ENCODE measurements at regions not wholly inside any gene's neighbourhood (a gene's known extent, or its start where the extent isn't known, plus 50 kb on each side); places are given as distances from the start of the nearest gene placed in this dataset.

DNA sequence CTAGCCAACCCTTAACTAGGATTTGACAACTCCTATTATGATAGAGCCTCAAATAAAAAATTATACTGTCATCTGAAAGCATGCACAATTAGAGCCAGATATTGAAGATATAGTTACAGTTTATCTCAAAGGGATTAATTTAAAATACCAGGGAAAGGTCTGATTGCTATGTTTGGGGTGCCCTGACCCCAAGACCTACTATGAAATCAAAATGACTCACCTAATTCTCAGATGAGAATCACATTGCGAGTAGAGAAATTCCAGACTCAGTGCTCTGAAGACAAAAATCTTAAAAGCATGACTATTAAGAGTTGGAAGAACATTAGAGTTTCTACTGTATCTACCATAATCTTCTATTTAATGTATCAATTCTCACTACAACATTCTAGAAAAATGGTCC, 297.1 kb downstream of the AHR start:
- intact Hi-C loops (cut with DNase I) = no loop called here

DNA sequence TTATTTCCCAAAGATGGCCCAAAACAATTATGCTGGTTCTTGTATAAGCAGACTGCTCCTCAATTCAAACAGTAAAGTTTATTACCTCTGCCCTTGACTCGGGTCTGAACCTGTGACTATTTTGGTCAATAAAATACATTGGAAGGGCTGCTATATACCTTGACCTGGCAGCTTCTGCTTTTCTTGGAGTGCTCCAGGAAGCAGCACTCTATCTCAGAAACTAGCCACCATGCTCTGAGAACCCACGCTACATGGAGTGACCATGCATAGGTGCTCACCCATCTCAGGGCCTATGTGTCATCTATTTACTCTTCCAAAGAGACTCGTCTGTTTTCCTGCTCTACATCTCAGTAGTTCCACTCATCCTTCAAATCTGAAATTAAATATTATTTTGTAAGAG, 299.9 kb downstream of the AHR start:
- intact Hi-C loops (cut with DNase I) = no loop called here
- no peak for DNase-seq

More for the DNA sequence above, 297.1 kb downstream of the AHR start:
- no peak for DNase-seq

DNA sequence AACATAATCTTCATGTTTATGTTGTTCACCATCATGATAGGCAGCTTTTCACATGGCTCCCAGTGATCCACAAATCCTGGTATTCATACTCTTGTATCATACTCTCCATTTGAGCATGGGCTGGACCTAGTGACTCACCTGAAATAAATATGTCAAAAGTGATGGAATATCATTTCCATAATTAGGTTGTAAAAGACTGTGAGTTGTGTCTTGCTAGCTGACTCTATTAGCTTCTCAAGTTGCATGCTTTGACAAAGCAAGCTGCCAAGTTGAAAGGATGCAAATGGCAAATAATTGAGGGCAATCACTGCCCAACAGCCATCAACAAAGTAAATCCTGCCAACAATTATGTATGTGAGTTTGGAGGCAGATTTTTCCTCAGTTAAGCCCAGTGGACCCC, 300.4 kb downstream of the AHR start:
- intact Hi-C loops (cut with DNase I) = no loop called here
- no peak for DNase-seq

DNA sequence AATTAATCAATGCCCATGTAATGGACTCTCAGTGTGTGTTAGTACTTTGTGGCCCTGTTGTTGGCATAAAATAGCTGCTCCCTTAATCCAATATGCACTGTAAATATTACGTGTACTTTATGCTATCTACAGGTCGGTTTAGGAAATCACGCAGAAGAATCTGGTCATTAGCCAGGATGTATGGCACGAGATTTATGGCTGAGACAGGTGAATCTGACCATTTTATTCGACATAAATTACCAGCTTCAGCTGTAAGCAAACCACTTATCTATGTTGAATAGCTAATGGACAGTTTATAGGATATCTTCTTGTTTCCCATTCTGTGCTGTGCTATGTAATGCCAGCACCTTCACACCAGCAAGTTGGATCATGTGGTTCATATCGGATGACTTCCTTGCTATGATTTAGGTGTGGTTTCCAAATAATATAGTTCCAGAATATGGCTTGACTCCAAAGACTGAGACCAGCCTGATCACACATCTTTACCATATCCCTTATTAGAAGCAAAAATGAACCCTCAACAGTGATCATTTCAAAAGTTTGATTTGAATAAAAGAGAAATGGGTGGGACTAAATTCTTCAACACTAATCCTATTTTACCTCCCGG, 301.4 kb downstream of the AHR start:
- no peak for DNase-seq
- intact Hi-C loops (cut with DNase I) = no loop called here

DNA sequence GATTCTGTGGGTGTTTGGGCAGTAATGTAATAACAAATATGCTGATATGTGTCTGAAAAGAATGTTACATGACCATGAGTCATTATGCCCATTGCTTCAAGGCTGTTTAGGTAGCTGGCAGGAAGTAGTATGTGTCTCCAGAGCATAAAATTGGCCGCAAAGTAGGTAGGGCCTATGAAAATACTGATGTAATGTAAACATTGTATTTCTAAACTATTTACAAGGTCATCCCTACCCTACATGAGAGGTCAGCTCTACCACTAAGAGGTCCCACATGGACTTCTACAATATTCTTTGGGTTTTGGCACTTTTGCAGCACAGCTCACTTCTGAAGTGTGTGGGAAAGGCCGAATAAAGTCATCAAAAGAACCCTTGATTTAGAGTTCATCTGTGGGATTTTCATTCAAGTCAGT, 301.9 kb downstream of the AHR start:
- DNase-seq = no peak
- intact Hi-C loops (cut with DNase I) = no loop called here

DNA sequence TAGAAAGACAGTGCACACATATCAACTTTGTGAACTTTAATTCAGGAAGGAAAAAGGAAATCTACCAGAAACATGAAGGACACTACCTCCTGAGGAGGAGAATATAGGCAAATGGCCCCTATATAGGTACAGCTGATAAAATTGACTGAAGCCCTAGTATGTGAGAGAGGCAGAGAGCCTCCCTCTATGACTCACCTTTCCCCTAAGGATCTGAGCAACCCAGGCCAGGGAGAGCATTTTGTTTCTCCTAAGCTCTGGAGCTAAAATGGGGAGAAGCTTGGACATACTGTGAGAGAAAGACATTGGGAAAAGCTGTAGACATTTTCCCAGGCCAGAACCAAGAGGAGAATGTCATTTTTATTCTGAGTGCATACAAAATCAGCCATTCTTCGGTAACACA, 303.5 kb downstream of the AHR start:
- no peak for DNase-seq
- intact Hi-C loops (cut with DNase I) = no loop called here

DNA sequence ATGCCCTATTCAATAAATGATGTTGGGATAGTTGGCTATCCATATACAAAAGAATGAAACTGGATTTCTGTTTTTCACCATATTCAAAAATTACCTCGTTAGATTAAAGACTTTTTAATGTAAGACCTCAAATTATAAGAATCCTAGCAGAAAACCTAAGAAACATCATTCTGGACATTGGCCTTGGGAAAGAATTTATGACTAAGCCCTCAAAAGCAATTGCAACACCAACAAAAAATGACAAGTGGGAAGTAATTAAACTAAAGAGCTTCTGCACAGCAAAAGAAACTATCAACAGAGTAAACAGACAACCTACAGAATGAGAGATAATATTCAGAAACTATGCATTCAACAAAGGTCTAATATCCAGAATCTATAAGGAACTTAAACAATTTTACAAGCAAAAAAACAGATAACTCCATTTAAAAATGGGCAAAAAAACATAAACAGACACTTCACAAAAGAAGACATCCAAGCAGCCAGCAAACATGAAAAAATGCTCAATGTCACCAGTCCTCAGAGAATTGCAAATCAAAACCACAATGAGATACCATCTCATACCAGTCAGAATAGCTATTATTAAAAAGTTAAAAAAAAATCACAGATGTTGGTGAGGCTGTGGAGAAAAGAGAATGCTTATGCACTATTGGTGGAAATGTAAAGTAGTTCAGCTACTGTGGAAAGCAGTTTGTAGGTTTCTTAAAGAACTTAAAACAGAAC, 309.8 kb downstream of the AHR start:
- DNase-seq = no peak
- intact Hi-C loops (cut with DNase I) = no loop called here

DNA sequence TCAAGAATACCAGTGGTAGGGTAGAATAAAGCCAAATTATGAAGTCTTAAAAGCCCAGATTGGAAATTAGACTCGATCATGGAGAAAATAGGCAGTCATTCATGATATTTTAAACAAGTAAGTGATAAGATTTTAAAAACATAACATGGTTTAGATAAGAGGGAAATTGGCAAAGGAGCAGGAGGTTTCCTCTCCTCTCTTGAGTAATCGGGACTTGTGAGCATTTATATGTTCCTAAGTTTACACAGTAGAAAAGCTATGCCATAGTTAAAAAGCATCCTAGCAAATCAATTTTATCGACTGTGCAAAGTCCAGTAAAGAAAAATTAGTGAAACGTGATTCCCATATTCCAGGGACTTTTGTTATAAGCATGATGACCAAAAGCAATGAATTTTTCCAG, 313.2 kb downstream of the AHR start:
- intact Hi-C loops (cut with DNase I) = no loop called here
- no peak for DNase-seq

DNA sequence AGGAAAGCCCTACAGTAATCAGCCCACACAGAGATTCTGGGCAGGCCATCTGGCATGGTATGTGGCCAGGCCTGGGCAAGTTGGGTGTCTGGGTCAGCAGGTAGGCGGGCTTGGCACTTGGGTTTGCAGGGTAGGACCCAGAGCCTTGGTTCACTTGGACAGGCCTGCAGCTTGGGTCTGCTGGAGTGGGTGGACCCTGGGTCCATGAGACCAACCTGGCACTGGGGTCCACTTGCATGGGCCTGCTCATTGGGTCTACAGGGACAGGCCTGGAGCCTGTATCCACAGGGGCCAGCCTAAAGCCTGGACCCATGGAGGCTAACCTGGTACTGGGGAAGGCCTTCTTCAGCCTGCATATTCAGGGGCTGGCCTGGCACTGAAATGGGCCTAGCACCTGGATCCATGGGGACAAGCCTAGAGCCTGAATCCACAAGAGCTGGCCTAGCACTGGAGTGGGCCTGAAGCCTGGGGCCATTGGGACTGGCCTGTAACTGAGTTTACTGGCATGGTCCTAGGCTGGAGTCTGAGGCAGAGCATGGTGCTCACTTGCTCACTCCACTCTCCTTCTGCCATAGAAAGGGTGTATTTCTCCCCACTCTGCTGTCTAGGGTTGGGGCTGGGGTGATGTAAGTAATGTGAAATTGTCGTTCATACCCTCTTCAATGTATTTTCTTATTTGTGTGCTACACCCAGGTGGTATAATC, 315.0 kb downstream of the AHR start:
- intact Hi-C loops (cut with DNase I) = no loop called here
- peak in 1 of 10 donors; percentile 70 for DNase-seq

DNA sequence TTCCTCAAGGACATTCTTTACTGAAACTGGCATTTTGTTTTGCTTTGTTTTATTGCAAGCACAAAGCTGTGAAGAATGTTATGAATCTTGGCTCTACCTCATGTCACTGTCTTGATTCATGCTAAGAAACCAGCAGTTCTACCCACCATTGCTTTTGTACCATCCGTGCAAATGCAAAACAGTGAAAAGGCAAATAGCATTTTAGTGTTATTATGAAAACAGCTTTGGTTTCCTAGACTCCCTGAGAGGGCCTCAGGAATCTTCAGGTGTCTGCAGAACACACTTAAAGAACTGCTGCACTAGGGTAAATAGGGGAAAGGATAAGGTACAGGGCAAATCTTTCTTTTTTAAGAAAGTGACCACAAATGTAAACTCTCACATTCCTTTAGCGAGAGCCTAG, 318.9 kb downstream of the AHR start:
- DNase-seq = no peak
- intact Hi-C loops (cut with DNase I) = no loop called here

DNA sequence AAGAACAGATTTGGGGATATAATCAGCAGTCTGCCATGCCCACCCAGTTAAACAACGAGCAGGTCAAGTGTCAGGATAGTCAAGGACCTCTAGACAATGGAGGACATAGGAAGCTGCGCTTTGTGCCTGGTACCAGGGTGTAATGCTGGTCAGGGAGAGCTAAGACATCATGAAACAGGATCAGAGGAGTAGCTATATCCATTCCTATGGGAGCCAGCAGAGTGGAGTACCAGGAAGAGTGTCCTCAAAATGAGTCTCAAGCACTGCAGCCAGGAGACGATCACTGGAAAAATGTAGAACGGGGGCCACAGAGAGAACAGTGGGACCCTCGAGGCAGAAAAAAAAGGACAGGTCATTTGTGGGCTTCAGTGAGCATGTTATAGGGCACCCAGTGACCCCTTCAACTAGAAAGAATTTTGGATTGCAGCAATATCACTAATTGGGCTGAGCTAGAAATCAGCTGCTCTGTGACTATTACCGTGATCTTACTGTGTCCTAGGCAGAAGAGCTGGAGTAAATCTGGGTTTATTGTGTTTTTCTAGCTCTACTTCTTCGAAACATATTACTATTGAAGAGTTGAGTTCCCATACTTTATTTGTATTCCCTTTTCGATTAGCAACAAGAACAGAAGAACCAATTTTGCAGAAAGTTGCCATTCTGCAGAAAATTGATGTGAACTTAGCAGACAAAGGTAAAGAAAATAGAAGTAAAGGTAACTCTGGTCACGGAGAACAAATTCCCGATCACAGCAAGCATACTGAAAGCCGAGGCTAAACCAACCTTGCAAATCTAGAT, 319.6 kb downstream of the AHR start:
- no peak for DNase-seq
- intact Hi-C loops (cut with DNase I) = no loop called here

DNA sequence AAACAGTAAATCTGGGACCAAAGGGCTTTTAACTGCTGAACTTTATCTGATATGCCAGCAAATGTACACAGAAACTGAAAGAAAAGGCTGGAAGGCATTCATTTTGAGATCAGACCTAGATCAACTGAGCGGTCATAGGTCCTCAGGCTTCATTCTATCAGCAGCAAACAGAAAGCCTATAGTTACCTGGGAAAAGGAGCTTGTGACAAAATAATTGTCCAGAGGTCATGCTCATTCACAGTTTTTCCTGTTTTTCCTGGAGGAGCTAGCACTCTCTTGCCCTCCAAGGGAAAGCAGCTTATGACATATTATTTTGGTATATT, 320.2 kb downstream of the AHR start:
- intact Hi-C loops (cut with DNase I) = no loop called here

DNA sequence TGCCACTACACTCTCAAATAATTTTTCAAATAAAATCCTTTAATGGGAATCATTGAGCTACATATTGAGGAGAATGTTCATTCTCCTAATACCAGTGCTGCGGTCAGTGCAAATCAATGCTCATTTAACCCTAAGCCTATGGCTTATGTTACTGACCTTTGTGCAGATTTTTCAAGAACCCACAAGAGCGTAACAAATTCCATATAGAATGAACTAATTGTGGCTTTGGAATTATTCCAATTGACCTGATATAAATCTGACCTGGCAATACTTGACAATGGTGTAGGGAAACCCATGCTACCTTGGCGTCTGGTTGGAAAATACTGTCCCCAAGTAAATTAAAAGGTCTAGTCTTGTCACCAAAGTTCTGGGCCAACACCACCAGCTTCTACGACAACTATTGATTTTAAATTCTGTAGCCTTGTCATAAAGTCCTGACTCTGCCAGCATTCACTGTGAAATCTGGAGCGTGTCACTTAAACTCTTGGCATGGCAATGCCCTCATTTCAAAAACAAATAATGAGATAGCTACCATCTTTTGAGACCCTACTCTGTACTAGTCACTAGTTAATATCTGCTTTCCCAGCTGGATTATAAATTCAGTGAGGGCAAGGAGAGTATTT, 320.9 kb downstream of the AHR start:
- intact Hi-C loops (cut with DNase I) = no loop called here
- no peak for DNase-seq

More for the DNA sequence above, 320.2 kb downstream of the AHR start:
- no peak for DNase-seq

DNA sequence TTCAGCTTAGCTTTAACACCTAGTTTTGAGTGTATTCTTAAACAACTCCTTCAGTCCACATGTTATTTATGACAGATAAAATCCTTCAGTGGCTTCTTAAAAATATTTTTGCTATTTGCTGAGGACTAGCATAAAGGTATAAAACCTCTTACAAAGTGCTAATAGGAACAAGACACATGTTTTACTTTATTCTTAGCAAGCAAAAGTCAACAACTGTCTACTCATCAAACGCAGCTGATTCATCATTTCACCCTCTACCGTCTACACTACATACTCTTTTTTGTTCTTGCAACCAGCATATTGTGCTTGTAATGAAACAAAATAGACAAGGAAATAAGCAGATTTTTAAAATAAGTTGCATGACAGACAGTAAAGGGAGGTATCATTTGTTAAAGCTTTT, 319.7 kb downstream of the SNX13 start:
- intact Hi-C loops (cut with DNase I) = no loop called here
- DNase-seq = no peak

DNA sequence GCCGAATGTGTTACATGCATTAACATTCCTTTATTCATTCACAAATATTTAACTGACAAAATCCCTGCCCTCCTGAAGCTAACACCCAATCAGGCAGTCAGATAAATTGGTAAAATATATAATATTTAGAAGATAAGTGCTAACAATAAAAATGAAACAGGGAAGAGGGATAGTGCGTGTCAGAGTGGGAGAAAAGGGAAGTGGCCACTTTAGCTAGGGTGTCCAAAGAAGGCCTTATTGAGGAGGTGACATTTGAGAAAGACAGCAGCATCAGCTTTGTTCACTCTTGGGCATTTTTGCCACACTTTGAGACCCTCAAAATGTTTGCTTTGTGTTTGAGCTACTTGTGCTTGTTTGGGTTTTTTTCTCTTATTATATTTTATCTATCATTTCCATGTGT, 317.8 kb downstream of the SNX13 start:
- intact Hi-C loops (cut with DNase I) = no loop called here

DNA sequence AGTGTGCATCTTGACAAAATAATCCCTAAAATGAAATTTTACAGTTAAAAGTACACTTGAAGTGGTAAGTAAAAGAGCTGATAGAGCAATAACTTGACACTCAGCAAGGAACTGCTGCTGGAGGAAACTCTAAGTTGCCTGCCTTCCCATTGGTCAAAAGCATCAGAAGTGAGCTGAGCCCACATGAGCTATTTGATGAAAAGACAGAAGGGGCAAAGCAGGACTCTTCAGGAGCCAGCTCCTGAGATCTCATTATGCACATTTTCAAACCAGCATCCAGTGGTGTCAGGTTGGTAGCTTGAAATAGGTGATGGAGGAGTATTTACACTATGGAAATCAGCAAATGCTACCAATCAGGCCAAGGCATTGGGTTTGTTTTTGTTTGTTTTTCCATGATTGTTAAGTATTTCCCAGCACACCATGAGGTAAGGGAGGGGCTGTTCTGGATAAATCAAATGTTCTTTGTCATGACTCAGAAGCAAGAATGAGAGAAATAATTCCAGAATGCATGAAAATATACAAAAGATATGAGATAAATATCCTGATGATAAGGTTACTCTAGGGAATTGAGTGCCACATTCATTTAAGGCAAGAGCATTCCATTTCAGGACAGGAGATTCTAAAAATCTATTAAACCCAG, 316.6 kb downstream of the SNX13 start:
- DNase-seq = no peak
- intact Hi-C loops (cut with DNase I) = no loop called here

More for the DNA sequence above, 317.8 kb downstream of the SNX13 start:
- no peak for DNase-seq

DNA sequence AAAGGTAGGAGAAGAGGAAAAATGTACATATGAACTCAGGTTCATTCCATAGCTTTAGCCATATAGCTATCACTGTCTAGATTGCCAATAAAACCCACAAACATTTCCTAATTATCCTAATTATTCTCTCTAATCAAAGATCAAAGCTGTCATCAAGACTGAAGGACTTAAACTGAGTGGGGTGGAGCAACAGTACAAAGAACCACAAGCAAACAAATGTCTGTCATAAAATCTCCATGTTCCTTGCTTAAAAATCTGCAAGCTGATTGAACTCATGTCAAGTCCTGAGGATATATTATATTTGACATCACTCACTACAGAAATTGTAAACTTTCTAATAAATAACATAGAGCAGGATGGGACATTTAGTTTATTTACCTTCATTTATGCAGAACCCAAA, 315.9 kb downstream of the SNX13 start:
- DNase-seq = no peak
- intact Hi-C loops (cut with DNase I) = no loop called here

DNA sequence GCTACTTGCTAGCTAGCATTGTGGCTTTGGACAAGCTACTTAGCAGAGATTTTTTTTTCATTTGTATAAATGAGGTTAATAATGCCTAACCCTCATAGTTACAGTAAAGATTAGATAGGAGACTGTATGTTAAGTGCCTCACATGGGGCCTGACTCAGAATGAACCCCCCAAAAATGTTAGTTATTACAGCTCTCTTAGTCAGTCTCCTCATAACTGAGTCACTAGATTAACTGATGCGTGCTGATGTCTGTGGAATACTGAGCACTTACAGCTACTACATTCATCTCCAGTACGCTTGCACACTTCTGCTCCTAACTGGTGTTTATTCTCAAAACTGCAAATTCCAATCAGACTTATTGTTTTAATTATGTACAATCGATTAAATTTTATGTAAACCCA, 315.3 kb downstream of the SNX13 start:
- intact Hi-C loops (cut with DNase I) = no loop called here
- DNase-seq = no peak

DNA sequence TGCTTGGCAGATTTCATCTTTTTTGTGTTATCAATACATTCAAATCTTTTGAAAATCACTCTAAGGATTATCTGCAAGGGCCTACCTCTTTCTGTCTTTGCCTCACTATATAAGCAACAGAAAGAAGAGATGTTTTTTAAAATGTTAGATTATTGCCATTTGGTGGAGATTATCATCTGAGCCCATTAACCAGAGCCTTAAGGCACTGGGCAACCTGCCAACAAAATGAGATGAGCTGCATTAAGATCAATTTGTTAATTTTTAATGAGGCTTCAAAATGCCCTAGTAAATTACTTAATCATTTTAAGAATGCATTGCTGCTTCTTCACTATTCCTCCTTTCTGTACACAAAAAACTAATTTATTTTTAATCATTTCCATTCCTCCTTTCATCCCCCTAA, 314.1 kb downstream of the SNX13 start:
- no peak for DNase-seq

DNA sequence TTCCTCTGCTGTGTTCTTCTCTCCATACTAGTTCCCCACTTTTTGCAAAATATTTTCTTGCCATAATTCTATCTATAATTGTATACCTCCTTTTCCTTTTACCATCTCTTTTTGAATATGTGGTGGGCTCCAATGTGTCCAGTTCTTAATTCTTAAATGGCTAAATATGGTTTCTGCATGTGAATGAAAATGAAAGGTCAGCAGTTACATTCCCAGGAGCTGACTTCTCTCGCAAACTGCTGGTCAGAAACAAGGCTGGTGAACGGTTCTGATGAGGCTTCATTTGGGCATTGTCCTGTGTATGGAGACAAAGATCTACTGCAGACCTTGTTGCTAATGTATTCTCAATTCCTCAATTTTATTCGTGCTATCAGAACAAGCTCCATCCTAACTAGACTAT, 309.2 kb downstream of the SNX13 start:
- intact Hi-C loops (cut with DNase I) = no loop called here
- no peak for DNase-seq

More for the DNA sequence above, 314.1 kb downstream of the SNX13 start:
- intact Hi-C loops (cut with DNase I) = no loop called here

Measured in posterior cingulate gyrus (tissue), 11 donors.